Stimulated activated CD4-positive, alpha-beta T cell treated with anti-CD3 and anti-CD28 coated beads, Interleukin-15, amount 100 ng/mL, for 1 hour (primary cell): ENCODE measurements at regions not wholly inside any gene's neighbourhood (a gene's known extent, or its start where the extent isn't known, plus 50 kb on each side); places are given as distances from the start of the nearest gene placed in this dataset.
"Not testable (repeated sequence)": the region's sequence is repeated elsewhere in the genome, so short reads cannot be mapped to it uniquely, and the experiment has no call there.

Source experiments
- DNase-seq, 2 donors: peaks; one replicate each; pipeline ENCODE4 v3.0.0-alpha.2; 2020; ENCODE audit warnings: low read depth in 1 of 2, low spot score in 1 of 2

DNA sequence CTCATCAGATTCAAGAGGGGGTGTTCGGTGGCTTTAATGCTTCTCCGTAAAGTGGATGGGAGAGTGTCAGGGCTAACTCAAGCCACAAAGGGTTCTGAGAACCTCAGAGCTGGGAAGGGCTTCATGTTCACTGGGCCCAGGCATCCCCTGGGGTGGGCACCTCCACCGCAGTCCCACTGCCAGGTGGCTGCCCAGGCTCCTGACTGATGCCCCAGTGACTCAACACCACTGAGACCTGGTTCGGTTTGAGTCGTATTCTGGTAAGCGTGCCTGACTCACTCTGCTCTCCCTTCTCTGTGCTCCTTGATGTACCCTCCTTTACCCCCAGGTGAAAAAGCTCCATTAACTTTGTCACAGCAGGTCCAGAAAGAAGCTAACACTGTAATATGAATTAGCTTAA is 304.6 kb downstream of the RPLP1 start:
- DNase-seq: peak in 1 of 2 donors; percentile 57

DNA sequence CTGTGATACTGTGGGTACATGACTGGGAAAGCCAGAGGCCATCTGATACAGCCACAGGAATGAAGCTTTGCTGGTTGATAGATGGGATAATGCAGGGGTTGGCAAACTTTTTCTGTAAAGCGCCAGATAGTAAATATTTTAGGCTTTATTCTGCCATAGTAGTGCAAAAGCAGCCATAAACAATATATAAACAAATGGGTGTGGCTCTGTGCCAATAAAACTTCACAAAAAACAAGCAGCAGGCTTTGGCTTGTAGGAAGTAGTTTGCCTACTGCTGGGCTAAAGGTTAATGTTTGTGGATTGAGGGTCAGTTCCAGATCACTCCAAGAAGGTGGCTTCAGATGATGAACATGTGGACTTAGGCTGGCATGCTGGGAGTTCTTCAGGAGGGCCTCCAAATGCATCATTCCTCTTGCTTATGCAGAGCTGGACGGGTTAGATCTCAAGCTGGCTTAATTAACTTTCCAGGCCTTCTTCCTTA is 305.7 kb downstream of the RPLP1 start:
- no peak for DNase-seq

DNA sequence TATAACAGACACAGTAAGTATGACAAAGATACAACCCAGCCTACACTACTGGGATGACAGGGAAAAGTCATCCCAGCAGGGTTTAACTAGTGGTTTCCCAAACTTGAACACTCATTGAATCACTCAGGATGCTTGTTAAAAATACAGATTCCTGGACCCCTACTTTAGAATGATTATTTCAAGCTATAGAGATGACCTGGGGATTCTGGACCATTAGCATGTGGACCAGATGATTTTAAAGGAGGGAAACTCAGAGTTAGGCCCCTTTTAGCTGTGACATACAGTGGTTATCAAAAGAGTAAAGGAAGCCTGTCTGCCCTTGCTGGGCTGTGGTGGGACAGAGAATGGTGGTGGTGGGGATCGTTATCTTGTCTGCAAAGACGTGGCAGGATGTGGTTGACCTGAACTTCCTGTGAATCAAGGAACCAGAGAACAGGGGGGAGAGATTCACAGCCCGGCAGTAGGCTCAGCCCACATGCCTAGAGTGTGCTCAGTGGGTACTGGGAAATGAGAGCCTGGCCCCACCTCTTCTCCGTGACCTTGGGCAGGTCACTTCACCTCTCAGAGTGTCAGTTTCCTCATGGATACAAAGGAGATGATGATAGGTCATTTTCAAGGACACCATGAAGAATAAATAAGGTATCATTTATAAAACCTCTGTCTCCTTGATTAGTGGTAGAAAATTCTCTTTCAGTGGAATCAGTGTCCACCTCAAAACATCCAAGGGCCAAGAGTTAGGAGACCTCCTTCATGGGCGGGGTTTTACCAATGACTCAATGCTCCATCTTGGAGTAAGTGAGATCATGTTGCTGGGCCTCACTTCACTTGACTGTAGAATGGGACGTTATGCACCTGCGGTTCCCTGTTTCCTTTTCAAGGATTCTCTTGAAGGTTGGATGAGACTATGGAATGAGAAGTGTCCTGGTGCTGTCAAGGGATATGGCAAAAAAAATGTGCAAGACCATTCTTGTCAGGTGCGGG is 306.5 kb downstream of the RPLP1 start:
- peak; percentile 56 to 70 for DNase-seq

DNA sequence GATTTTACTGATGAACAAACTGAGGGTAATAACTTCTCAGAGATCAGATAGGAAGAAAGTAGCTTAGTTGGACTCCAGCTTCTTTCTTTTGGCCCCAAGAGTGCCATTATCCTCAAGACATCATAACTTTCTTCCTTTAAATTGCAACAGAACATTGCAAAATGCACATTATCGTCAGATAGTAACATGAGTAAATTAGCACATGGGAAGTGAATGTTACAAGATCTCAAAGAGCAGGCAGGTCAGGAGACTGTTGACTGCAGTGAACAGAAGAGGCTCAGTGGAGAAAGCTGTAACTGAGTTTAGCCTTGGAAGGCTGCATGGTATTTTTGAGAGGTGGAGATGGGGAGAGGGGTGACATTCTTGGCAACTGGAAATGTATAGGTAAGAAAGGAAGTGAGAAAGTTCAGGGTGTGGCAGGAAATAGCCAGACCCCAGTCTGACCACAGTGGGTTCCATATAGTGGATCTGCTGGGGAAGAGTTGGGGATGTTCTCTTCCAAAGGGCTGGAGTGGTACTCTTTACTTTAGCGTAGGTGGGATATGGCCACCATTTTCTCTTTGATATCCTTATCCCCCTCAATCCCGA is 307.7 kb downstream of the RPLP1 start:
- no peak for DNase-seq

DNA sequence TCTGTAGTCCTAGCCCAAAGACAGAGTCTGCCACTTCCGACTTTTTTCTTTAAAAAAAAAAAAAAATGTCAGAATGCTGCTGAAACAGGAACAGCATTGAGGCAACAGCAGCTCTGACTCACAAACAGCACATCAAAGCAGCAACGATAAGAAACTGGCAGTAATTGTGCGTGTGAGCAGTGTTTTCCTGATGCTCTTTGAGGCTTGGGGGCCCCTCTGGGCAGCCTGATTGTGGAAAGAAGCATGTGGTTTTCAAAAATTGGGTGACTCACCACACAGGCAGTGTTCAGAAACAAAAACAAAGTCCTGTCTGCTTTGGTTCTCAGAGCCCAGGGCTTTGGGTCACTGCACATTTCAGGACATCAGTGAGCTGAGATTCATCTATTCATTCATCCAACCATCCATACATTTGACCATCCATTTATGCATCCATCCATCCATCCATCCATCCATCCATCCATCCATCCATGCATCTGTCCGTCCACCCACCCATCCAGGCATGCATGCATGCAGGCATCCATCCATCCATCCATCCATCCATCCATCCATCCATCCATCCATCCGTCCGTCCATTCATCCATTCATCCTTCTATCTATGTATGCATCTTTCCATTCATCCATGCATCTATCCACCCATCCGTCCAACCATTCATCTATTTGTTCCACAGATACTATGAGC is 308.4 kb downstream of the RPLP1 start:
- peak; percentile 44 to 71 for DNase-seq

DNA sequence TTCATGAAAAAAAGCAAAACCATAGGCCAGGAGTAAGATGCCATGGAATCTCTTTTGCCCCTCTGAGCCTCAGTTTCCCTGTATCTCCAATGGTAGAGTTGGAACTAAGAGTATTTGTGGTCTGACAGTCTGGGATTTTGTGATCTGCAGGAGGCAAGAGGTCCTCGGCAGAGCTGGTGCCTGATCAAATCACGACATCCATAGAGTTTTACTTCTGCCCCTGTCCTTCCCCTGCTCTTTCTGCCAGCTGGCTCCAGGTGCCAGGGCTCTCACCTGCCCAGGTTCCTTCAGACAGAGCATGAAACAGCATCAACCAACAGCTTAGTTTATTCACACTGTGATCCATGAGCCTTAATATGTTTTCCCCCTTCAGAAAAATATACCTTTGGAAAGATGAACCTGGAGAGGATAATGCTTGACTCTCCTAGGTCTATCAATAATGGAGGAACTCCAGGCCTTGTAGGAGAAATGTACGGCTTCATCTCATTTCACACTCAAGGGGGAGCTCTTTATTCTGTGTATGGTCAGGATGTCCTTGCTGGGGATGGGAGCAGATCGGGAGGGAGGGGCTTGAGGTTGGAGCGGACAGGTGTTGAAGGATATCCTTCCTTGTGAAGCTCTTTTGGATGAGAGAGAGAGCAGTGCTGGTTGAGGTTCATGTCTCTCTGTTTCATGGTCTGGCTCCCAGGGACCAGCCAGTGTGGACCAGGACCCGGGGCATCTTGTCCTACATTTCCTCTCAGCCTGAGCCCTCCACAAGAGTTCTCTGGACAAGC is 309.9 kb downstream of the RPLP1 start:
- DNase-seq: no peak

DNA sequence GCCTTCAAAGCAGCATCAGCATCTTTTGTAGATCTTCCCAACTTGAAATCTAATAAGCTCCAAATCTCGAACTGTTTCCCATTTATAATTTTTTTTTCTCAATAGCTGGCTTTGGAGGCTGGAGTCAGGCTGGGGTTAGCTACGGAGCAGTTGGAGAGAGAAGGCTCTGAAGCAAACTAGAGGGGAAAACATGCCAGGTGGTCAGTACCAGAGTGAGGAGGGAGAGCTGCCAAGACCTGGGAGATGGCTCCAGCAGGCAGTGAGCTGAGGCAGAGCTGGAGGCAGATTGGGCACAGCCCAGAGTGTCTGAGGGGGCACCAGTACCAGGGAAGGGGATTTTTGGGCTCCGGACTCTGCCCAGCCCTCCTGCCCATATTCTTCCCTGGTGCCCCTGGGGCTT is 311.2 kb downstream of the RPLP1 start:
- DNase-seq: no peak

DNA sequence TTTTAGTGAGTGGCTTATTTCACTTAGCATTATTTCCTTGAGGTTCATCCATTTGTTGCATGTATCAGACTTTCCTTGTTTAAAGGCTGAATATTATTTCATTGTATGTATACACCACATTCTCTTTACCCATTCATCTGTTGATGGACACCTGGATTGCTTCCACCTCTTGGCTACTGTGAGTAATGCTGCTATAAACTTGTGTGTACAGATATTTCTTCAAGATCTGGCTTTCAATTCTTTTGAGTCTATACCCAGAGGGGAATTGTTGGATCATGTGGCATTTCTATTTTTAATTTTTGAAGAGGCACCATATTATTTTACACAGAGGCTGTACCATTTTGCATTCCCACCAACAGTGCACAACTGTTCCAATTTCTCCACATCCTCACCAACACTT is 313.5 kb downstream of the RPLP1 start:
- DNase-seq: no peak

DNA sequence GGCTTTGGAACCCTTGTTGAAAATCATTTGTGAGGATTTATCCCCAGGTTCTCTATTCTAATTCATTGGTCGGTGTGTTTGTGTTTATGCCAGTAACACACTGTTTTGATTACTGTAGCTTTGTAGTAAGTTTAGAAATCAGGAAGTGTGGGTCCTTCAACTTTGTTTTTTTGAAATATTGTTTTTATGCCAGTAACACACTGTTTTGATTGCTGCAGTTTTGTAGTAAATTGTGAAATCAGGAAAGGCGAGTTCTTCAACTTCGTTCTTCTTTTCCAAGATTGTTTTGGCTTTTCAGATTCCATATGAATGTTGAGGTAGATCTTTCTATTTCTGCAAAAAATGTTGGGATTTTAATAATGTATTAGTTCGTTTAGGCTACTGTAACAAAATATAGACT is 314.6 kb downstream of the RPLP1 start:
- no peak for DNase-seq

DNA sequence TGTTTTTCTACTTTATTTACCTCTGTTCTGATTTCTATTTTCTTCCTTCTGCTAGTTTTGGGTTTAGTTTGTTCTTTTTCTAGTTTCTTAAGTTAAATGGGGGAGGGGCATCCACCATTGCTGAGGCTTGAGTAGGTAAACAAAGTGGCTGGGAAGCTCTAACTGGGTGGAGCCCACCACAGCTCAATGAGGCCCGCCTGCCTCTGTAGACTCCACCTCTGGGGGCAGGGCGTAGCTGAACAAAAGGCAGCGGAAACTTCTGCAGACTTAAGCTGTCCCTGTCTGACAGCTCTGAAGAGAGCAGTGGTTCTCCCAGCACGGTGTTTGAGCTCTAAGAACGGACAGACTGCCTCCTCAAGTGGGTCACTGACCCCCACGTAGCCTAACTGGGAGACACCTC is 316.7 kb downstream of the RPLP1 start:
- DNase-seq: not testable (repeated sequence)

DNA sequence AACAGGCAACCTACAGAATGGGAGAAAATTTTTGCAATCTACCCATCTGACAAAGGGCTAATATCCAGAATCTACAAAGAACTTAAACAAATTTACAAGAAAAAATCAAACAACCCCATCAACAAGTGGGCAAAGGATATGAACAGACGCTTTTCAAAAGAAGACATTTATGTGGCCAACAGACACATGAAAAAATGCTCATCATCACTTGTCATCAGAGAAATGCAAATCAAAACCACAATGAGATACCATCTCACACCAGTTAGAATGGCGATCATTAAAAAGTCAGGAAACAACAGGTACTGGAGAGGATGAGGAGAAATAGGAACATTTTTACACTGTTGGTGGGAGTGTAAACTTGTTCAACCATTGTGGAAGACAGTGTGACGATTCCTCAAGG is 321.6 kb downstream of the RPLP1 start:
- DNase-seq: not testable (repeated sequence)

DNA sequence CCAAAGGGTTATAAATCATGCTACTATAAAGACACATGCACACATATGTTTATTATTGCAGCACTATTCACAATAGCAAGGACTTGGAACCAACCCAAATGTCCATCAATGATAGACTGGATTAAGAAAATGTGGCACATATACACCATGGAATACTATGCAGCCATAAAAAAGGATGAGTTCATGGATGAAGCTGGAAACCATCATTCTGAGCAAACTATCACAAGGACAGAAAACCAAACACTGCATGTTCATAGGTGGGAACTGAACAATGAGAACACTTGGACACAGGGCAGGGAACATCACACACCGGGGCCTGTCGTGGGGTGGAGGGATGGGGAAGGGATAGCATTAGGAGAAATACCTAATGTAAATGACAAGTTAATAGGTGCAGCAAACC is 322.1 kb downstream of the RPLP1 start:
- not testable (repeated sequence) for DNase-seq

DNA sequence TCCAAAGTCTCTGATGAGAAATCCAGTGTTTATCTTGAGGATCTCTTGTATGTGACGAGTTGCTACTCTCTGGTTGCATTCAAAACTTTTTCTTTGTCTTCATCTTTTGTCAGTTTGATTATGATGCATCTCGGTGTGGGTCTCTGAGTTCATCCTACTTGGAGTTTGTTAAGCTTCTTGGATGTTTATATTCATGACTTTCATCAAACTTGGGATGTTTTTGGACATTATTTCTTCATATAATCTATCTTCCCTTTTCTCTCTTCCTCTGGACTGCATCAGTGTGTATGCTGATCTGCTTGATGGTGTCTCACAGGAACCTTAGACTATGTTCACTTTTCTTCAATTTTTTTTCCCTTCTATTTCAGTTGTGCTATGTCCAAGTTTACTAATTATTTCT is 320.4 kb downstream of the TLE3 start:
- no peak for DNase-seq

DNA sequence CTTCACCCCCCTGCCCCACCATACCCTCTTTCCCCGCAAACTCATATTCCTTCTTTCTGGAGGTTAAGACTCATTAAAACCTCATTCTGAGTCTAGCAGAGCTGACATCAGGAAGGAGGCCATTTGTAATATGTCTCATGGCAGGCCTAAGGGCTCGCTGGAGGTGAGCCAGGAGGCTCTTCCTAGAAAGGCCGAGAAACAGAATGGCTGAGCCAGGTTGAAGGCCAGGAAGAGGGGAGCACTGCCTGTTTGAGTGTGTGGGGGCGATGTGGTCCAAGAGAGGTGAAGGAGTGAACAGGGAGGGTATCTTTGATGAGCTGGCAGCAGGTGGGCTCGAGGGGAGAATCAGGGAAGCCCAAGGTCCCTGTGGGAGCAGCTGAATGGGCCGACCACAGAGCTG is 317.3 kb downstream of the TLE3 start:
- no peak for DNase-seq

DNA sequence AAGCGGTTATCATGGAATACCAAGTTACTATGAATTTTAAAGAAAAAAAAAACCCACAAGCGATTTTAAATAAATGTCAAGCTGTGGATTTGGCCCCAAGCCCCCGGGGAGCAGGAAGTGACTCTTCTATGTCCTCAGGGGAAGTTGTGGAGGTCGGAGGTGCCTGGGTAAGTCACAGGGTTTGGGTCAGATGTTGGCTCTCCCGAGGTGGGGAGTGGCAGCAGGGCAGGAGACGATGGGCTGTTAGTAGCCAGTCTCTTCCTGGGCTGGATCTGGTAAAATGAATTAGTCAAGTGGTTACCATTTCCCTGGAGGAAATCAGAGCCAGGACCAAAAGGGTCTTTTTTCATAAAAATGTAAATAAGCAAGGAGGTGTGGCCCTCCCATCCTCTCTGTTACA is 316.7 kb downstream of the TLE3 start:
- no peak for DNase-seq

DNA sequence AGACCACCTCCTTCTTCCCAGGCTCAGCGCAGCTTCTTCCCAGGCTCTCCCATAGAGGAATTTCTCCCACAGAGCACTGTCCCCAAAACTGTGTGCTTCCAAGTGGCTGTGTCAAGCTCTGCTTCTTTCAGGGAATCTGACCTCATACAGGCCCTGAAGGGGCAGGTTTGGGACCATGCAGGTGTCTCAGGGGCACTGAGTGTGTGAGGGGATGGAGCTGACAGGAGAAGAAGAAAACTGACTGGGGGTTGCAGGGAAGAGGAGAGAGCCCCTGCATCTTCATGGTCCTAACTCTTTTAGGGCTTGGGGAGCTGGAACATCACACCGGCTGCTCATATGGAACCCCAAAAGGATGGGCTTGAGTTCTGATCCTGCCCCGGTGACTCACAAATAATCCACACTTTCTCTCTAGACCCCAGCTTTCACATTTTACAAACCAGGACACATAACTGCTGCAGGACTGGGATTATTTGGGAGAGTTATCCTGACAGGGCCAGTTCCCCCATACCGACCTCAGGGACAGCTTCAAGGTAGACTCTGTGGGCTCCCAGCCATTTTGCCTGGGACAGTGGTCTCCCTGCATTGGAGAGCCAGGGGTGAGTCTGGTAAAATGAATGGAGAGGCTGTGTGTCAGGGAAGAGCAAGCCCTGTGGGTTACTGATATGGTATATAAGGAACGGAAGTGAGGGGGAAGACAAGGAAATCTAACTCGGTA is 316.1 kb downstream of the TLE3 start:
- no peak for DNase-seq

DNA sequence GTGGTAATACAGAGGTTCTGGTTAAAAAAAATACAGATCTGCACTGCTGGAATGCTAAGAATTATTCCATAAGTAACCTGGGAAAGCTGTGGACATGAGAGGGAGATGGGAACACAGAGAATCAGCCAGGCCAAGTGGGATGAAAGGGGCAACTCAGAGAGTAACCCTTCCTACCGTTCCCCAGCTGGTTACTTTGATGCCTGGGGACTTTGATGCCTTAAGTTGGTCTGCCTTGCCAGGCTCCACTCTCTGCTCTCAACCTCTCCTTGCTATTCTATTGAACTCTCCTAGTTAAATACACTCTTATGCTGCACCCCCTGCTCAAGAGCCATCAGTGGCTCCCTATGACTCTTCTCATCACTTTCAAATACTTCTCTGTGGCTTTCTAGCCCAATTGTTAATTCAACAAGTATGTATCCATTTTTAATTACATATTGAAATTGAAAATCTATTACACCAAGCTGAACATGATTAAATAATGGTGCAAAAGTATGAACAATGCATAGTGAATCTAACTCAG is 315.5 kb downstream of the TLE3 start:
- no peak for DNase-seq

DNA sequence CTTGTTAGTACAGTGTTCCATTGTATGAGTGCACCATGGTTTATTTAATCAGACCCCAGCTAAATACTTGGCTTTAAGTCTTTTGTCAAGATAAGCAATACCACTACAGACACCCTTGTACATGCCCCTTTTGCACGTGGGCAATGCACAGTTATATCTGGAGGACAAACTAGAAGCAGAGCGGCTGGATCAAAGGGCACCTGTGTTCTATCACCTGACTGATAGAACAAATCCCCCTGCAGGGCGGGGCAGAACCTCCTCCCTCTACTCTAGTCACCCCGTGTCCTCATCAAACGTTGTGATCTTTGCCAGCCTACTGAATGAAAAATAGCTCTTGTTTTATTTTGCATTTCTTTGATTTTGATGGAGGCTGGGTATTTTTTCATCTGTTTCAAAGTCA is 314.9 kb downstream of the TLE3 start:
- DNase-seq: no peak

DNA sequence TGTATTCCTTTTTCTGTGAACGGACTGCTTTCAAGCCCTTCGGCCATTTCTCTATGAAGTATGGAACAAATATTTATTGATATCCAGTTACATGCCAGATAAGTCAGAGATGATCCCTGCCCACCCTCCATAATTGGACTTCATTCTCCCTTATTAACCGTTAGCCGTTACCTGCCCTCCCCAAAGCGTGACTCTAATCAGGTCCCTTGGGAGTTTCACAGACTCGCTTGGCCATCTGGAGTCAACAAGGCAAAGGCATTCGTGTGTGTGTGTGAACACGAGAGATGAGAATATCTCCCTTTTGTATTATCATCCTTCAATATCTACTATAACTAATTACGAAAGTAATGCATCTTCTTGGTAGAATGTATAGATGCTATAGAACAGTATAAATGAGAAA is 314.5 kb downstream of the TLE3 start:
- DNase-seq: no peak
